ENCODE measurements at regions not wholly inside any gene's neighbourhood (a gene's known extent, or its start where the extent isn't known, plus 50 kb on each side); places are given as distances from the start of the nearest gene placed in this dataset.

- TF ChIP-seq CTCF (IDR thresholded peaks at IDR 0.05; ENCODE audit: poor library complexity, severe bottlenecking) (no peak), RAD21 (conservative IDR thresholded peaks at IDR 0.05) (no peak), EZH2 (IDR thresholded peaks at IDR 0.05; ENCODE audit: borderline replicate concordance, insufficient read depth, low read length, poor library complexity, severe bottlenecking) (no peak), POLR2AphosphoS5 (IDR thresholded peaks at IDR 0.05) (no peak), MXI1 (conservative IDR thresholded peaks at IDR 0.05; ENCODE audit: poor library complexity, severe bottlenecking) (no peak), REST (IDR thresholded peaks at IDR 0.05; ENCODE audit: borderline replicate concordance) (no peak)
These were observed 252.2 kb upstream of the HSF2 start for GRCh38 chr6:122147291-122147690.
